ENCODE measurements at regions not wholly inside any gene's neighbourhood (a gene's known extent, or its start where the extent isn't known, plus 50 kb on each side); places are given as distances from the start of the nearest gene placed in this dataset.

DNA sequence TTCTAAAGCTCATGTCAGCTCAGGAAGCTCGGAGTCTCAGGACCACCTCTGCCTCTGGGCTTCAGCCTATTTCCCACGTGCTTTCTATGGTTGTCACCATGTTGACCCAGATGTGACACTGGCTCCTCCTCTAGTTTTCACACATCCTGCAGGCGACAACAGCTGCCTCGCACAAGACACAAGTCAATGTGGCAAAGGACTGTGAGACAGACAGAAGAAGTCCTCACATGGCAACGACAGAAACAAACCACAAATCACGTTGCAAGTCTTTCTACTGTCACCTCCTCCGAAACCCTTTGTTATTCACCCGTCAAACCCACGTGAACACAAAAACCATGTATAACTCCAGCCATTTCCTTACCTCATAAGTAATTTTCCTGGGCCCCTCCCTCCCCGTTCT is 194.5 kb downstream of the MEX3B start:
- no peak for TF ChIP-seq EZH2 (IDR thresholded peaks at IDR 0.05; ENCODE audit: borderline replicate concordance, low read length)
- TF ChIP-seq, protein P1, sequence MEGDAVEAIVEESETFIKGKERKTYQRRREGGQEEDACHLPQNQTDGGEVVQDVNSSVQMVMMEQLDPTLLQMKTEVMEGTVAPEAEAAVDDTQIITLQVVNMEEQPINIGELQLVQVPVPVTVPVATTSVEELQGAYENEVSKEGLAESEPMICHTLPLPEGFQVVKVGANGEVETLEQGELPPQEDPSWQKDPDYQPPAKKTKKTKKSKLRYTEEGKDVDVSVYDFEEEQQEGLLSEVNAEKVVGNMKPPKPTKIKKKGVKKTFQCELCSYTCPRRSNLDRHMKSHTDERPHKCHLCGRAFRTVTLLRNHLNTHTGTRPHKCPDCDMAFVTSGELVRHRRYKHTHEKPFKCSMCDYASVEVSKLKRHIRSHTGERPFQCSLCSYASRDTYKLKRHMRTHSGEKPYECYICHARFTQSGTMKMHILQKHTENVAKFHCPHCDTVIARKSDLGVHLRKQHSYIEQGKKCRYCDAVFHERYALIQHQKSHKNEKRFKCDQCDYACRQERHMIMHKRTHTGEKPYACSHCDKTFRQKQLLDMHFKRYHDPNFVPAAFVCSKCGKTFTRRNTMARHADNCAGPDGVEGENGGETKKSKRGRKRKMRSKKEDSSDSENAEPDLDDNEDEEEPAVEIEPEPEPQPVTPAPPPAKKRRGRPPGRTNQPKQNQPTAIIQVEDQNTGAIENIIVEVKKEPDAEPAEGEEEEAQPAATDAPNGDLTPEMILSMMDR (conservative IDR thresholded peaks at IDR 0.05 in 1 of 2, IDR thresholded peaks at IDR 0.05 in 1 of 2; ENCODE audit: extremely low read depth in 1 of 2, insufficient read depth in 1 of 2, low read depth in 1 of 2, low read length in 2 of 2) = no peak
